ENCODE measurements at regions not wholly inside any gene's neighbourhood (a gene's known extent, or its start where the extent isn't known, plus 50 kb on each side); places are given as distances from the start of the nearest gene placed in this dataset.

GRCh38 chr2:12463189-12463588, 253.5 kb upstream of the TRIB2 start:
- TF ChIP-seq, protein P1, sequence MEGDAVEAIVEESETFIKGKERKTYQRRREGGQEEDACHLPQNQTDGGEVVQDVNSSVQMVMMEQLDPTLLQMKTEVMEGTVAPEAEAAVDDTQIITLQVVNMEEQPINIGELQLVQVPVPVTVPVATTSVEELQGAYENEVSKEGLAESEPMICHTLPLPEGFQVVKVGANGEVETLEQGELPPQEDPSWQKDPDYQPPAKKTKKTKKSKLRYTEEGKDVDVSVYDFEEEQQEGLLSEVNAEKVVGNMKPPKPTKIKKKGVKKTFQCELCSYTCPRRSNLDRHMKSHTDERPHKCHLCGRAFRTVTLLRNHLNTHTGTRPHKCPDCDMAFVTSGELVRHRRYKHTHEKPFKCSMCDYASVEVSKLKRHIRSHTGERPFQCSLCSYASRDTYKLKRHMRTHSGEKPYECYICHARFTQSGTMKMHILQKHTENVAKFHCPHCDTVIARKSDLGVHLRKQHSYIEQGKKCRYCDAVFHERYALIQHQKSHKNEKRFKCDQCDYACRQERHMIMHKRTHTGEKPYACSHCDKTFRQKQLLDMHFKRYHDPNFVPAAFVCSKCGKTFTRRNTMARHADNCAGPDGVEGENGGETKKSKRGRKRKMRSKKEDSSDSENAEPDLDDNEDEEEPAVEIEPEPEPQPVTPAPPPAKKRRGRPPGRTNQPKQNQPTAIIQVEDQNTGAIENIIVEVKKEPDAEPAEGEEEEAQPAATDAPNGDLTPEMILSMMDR (IDR thresholded peaks at IDR 0.05), result no peak
- TF ChIP-seq POLR2A (IDR thresholded peaks at IDR 0.05), result no peak
